GM23338 (cell line): ENCODE measurements at regions not wholly inside any gene's neighbourhood (a gene's known extent, or its start where the extent isn't known, plus 50 kb on each side); places are given as distances from the start of the nearest gene placed in this dataset.

Experiments used
- ATAC-seq: fragments of 200-7000 bp; cut with Tn5 transposase; 3 replicates; pipeline ENCODE4 v1.9.1; 2020
- DNase-seq: peaks from one replicate; pipeline ENCODE4 v3.0.0-alpha.2; 2015; ENCODE audit warnings: low spot score
- H2AFZ ChIP-seq: fragments of 200-600 bp; sonication (generic); 2 replicates; pipeline ENCODE4 v1.8.0; 2016; ENCODE audit warnings: antibody characterized with exemption, mild to moderate bottlenecking, moderate library complexity
- H3F3A ChIP-seq: fragments of 200-600 bp; sonication (generic); replicated peaks from 2 replicates; pipeline ENCODE4 v1.8.0; 2017; ENCODE audit warnings: antibody characterized with exemption, mixed run types, low read depth
- H3K27ac ChIP-seq: fragments of 200-600 bp; sonication (generic); 2 replicates; pipeline ENCODE4 v1.6.1; 2016; ENCODE audit warnings: low read depth
- H3K27me3 ChIP-seq: fragments of 200-600 bp; sonication (generic); 2 replicates; pipeline ENCODE4 v1.8.0; 2016; ENCODE audit warnings: mild to moderate bottlenecking, mixed run types, moderate library complexity; ENCODE audit not compliant: insufficient read depth
- H3K36me3 ChIP-seq: fragments of 200-600 bp; sonication (generic); 2 replicates; pipeline ENCODE4 v1.8.0; 2016; ENCODE audit warnings: mild to moderate bottlenecking; ENCODE audit not compliant: insufficient read depth
- H3K4me1 ChIP-seq: fragments of 200-600 bp; sonication (generic); 2 replicates; pipeline ENCODE4 v1.8.0; 2016; ENCODE audit warnings: mild to moderate bottlenecking, moderate library complexity; ENCODE audit not compliant: insufficient read depth
- H3K4me2 ChIP-seq: fragments of 200-600 bp; sonication (generic); 2 replicates; pipeline ENCODE4 v1.7.1; 2017; ENCODE audit warnings: mixed run types
- H3K4me3 ChIP-seq: fragments of 200-600 bp; sonication (generic); 2 replicates; pipeline ENCODE4 v1.6.1; 2016; ENCODE audit warnings: mixed run types
- H3K79me2 ChIP-seq: fragments of 200-600 bp; sonication (generic); replicated peaks from 2 replicates; pipeline ENCODE4 v1.8.0; 2017; ENCODE audit warnings: mild to moderate bottlenecking; ENCODE audit not compliant: insufficient read depth
- H3K9me2 ChIP-seq: fragments of 200-600 bp; sonication (generic); 2 replicates; pipeline ENCODE4 v1.8.0; 2017; ENCODE audit not compliant: insufficient read depth
- H4K20me1 ChIP-seq: fragments of 200-600 bp; sonication (generic); replicated peaks from 2 replicates; pipeline ENCODE4 v1.8.0; 2017; ENCODE audit warnings: mild to moderate bottlenecking; ENCODE audit not compliant: insufficient read depth
- H3K27ac Mint-ChIP-seq: 2 replicates; pipeline ENCODE4 v1.8.0; 2020; ENCODE audit warnings: inconsistent platforms, mild to moderate bottlenecking, moderate library complexity, mixed read lengths
- H3K27me3 Mint-ChIP-seq: 3 replicates; pipeline ENCODE4 v1.8.0; 2022; ENCODE audit warnings: low read depth, mild to moderate bottlenecking, moderate library complexity, mixed read lengths, inconsistent platforms; ENCODE audit not compliant: insufficient read depth, poor library complexity
- H3K36me3 Mint-ChIP-seq: 3 replicates; pipeline ENCODE4 v1.8.0; 2021; ENCODE audit warnings: low read depth, mild to moderate bottlenecking, inconsistent platforms, moderate library complexity, mixed read lengths
- H3K4me1 Mint-ChIP-seq: 3 replicates; pipeline ENCODE4 v1.8.0; 2020; ENCODE audit warnings: mild to moderate bottlenecking, inconsistent platforms, mixed read lengths
- H3K4me3 Mint-ChIP-seq: 3 replicates; pipeline ENCODE4 v1.8.0; 2021; ENCODE audit warnings: moderate library complexity, mild to moderate bottlenecking, inconsistent platforms, mixed read lengths
- H3K9me3 Mint-ChIP-seq: 3 replicates; pipeline ENCODE4 v1.8.0; 2020; ENCODE audit warnings: moderate library complexity, mild to moderate bottlenecking, inconsistent platforms, mixed read lengths
- CREB1 ChIP-seq: fragments of 250-450 bp; sonication (Bioruptor Pico); IDR thresholded peaks from 2 replicates; pipeline ENCODE4 v1.5.0; 2020; ENCODE audit warnings: low read depth, mild to moderate bottlenecking, moderate library complexity
- CTCF ChIP-seq, 2 experiments: fragments of 200-600 bp in 1 of 2; sonication (generic) in 1 of 2; conservative IDR thresholded peaks; 2 replicates each; pipeline versions ENCODE4 v1.5.1 to v1.6.1; 2016 to 2017; ENCODE audit warnings: antibody characterized with exemption in 2 of 2, low read depth in 2 of 2, mild to moderate bottlenecking in 2 of 2, moderate library complexity in 1 of 2
- EZH2 ChIP-seq: fragments of 200-600 bp; sonication (generic); IDR thresholded peaks from one replicate; pipeline ENCODE4 v1.8.0; 2017; ENCODE audit warnings: antibody characterized with exemption, mild to moderate bottlenecking, low read depth; ENCODE audit not compliant: unreplicated experiment
- EZH2phosphoT487 ChIP-seq: fragments of 200-600 bp; sonication (generic); IDR thresholded peaks from one replicate; pipeline ENCODE4 v1.8.1; 2018; ENCODE audit warnings: antibody characterized with exemption; ENCODE audit not compliant: unreplicated experiment
- JUNB ChIP-seq: IDR thresholded peaks from one replicate; pipeline ENCODE4 v1.6.1; 2016; ENCODE audit warnings: antibody characterized with exemption; ENCODE audit not compliant: unreplicated experiment
- NANOG ChIP-seq: IDR thresholded peaks from 2 replicates; pipeline ENCODE4 v1.6.1; 2016; ENCODE audit warnings: antibody characterized with exemption, borderline replicate concordance
- POLR2AphosphoS5 ChIP-seq: IDR thresholded peaks from 2 replicates; pipeline ENCODE4 v1.6.1; 2016; ENCODE audit warnings: antibody characterized with exemption, low read depth
- STAT1 ChIP-seq: IDR thresholded peaks from one replicate; pipeline ENCODE4 v1.6.1; 2016; ENCODE audit warnings: antibody characterized with exemption; ENCODE audit not compliant: unreplicated experiment
- ZNF331 ChIP-seq: fragments of 250-450 bp; sonication (Bioruptor Pico); IDR thresholded peaks from 2 replicates; pipeline ENCODE4 v1.5.0; 2020; ENCODE audit warnings: low read depth, mild to moderate bottlenecking, moderate library complexity
- ZNF462 ChIP-seq: fragments of 250-450 bp; sonication (Bioruptor Pico); IDR thresholded peaks from 2 replicates; pipeline ENCODE4 v1.5.0; 2020; ENCODE audit warnings: mild to moderate bottlenecking, moderate library complexity
- TF ChIP-seq, protein P1 (sequence below): IDR thresholded peaks from 2 replicates; pipeline ENCODE4 v1.6.1; 2016; ENCODE audit warnings: antibody characterized with exemption

DNA sequence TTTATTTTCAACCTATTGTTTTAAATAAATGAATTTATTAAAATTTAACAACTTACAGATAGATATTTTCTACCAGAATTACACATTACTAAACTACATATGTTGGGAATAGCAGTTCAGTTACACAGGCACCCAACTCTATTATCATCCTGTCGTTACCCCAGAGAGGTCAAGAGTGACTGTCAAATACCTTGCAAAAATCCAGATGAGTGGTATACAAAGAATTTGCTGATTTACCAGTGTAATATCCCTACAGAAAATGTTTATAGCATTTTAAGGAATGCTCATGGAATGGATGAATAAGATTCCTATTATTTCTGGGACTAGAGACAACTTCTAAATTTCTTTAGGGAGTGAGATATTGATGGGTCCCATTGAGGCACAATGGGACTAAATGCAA is 300.7 kb upstream of the RGS18 start (continued):
- TF ChIP-seq, protein P1, sequence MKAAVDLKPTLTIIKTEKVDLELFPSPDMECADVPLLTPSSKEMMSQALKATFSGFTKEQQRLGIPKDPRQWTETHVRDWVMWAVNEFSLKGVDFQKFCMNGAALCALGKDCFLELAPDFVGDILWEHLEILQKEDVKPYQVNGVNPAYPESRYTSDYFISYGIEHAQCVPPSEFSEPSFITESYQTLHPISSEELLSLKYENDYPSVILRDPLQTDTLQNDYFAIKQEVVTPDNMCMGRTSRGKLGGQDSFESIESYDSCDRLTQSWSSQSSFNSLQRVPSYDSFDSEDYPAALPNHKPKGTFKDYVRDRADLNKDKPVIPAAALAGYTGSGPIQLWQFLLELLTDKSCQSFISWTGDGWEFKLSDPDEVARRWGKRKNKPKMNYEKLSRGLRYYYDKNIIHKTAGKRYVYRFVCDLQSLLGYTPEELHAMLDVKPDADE: no peak

DNA sequence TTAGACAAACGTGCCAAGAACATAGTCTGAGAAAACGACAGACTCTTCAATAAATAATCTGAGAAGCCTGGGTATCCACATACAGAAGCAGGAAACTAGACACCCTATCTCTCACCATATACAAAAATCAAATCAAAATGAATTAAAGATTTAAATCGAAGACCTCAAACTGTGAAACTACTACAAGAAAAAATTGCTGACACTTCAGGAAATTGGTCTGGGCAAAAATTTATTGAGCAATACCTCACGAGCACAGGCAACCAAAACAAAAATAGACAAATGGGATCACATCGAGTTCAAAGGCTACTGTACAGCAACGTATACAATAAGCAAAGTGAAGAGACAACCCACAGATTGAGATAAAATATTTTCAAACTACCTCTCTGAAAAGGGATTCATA is 292.8 kb upstream of the RGS18 start:
- no peak overlapping the region for H3K4me3 ChIP-seq
- no peaks in the 10 kb centered on the region for H3K4me1 Mint-ChIP-seq
- no peaks in the 10 kb centered on the region for H3K79me2 ChIP-seq
- H3K27ac Mint-ChIP-seq: no peak overlapping the region
- no peaks in the 10 kb centered on the region for H3F3A ChIP-seq
- H3K4me1 ChIP-seq: no peaks in the 10 kb centered on the region
- no peaks in the 10 kb centered on the region for H3K36me3 ChIP-seq
- H3K9me2 ChIP-seq: peaks cover 10% of the 10 kb centered on the region; the same call in 1 of the 2 replicates
- no peaks in the 10 kb centered on the region for H4K20me1 ChIP-seq
- no peak overlapping the region for H3K27ac ChIP-seq
- no peak overlapping the region for H3K4me3 Mint-ChIP-seq
- H3K27me3 Mint-ChIP-seq: no peaks in the 10 kb centered on the region
- no peak for ATAC-seq
- no peak overlapping the region for H2AFZ ChIP-seq
- H3K9me3 Mint-ChIP-seq: no peaks in the 10 kb centered on the region; the same call in 2 of the 3 replicates
- H3K36me3 Mint-ChIP-seq: no peaks in the 10 kb centered on the region
- TF ChIP-seq, protein P1: no peak
- TF ChIP-seq STAT1: no peak
- no peak for TF ChIP-seq JUNB
- no peak for TF ChIP-seq NANOG
- no peaks in the 10 kb centered on the region for H3K27me3 ChIP-seq
- no peak for DNase-seq
- no peak overlapping the region for H3K4me2 ChIP-seq

GRCh38 chr1:191866155-191866554 is 292.1 kb upstream of the RGS18 start:
- Mint-ChIP-seq H3K4me3 (no peak overlapping the region), H3K27ac (no peak overlapping the region), H3K9me3 (no peaks in the 10 kb centered on the region; the same call in 2 of the 3 replicates), H3K27me3 (no peaks in the 10 kb centered on the region), H3K36me3 (no peaks in the 10 kb centered on the region), H3K4me1 (no peaks in the 10 kb centered on the region)
- Histone ChIP-seq H4K20me1 (no peaks in the 10 kb centered on the region), H3K27ac (no peak overlapping the region), H3K9me2 (peaks cover 11% of the 10 kb centered on the region; the same call in 1 of the 2 replicates), H3K4me1 (no peaks in the 10 kb centered on the region), H3K27me3 (no peaks in the 10 kb centered on the region), H3K4me3 (no peak overlapping the region), H3K4me2 (no peak overlapping the region), H3K36me3 (no peaks in the 10 kb centered on the region), H2AFZ (no peak overlapping the region), H3F3A (no peaks in the 10 kb centered on the region), H3K79me2 (no peaks in the 10 kb centered on the region)
- ATAC-seq: no peak
- no peak for DNase-seq
- no peak for TF ChIP-seq POLR2AphosphoS5
- TF ChIP-seq ZNF462: no peak
- no peak for TF ChIP-seq EZH2phosphoT487
- no peak for TF ChIP-seq CREB1 (CRISPR knock-in tag)
- TF ChIP-seq EZH2: no peak
- no peak for TF ChIP-seq ZNF331
- no peak for TF ChIP-seq STAT1
- TF ChIP-seq CTCF (conservative IDR thresholded peaks at IDR 0.05; ENCODE audit: low read depth in 2 of 2): no peak
